ENCODE measurements at regions not wholly inside any gene's neighbourhood (a gene's known extent, or its start where the extent isn't known, plus 50 kb on each side); places are given as distances from the start of the nearest gene placed in this dataset.

DNA sequence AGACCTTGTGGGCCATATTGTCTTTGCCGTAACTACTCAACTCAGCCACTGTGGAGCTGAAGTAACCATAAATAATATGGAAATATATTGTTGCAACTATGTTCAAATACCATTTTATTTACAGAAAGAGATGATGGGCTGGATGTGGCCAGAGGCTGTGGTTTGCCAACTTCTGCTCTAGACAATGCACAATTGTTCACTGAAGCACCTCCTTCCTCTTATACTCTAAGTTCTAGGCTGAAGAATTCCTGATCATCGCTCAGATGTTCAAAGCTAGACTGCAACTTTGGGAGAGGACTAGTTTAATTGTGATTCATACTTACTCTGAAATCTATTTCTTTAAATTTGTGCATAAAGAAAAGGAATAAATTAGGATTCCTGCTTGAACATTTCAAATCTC lies 245.0 kb downstream of the TAF11L14 start:
- TF ChIP-seq, protein P1, sequence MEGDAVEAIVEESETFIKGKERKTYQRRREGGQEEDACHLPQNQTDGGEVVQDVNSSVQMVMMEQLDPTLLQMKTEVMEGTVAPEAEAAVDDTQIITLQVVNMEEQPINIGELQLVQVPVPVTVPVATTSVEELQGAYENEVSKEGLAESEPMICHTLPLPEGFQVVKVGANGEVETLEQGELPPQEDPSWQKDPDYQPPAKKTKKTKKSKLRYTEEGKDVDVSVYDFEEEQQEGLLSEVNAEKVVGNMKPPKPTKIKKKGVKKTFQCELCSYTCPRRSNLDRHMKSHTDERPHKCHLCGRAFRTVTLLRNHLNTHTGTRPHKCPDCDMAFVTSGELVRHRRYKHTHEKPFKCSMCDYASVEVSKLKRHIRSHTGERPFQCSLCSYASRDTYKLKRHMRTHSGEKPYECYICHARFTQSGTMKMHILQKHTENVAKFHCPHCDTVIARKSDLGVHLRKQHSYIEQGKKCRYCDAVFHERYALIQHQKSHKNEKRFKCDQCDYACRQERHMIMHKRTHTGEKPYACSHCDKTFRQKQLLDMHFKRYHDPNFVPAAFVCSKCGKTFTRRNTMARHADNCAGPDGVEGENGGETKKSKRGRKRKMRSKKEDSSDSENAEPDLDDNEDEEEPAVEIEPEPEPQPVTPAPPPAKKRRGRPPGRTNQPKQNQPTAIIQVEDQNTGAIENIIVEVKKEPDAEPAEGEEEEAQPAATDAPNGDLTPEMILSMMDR (IDR thresholded peaks at IDR 0.05): no peak
- intact Hi-C loops (cut with DNase I; ENCODE audit: low total_unique reads): no loop called here
- Histone ChIP-seq H3K4me1 (no peaks in the 10 kb centered on the region), H3K9me3 (no peaks in the 10 kb centered on the region), H3K27me3 (no peaks in the 10 kb centered on the region), H3K27ac (no peak overlapping the region), H3K36me3 (ENCODE audit: low read depth, missing control alignments) (no peaks in the 10 kb centered on the region), H3K4me3 (no peak overlapping the region)
- DNase-seq: no peak
- WGBS, 2 donors: 68 to 87% methylated on average over 2 of the region's 2 CpGs

DNA sequence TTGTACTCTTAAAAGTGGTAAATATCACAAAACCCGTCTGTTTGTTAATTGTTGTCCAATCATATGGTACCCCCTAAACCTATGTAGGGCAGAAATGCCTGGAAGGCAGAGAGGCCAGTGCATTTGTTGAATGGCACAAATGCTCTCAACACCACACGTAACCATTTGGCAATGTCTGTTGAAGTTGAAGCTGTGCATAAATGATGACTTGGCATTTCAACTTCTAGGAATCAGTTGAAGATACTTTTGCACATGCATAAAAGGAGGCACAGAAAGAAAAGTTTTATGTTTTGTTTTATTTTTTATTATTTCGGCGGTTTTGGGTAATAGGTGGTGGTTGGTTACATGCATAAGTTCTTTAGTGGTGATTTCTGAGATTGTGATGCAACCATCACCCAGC lies 246.6 kb downstream of the TAF11L14 start:
- WGBS, 2 donors: 90% methylated on average over 4 of the region's 4 CpGs
- intact Hi-C loops (cut with DNase I; ENCODE audit: low total_unique reads): no loop called here
- Histone ChIP-seq H3K4me1 (no peaks in the 10 kb centered on the region), H3K36me3 (ENCODE audit: low read depth, missing control alignments) (no peaks in the 10 kb centered on the region), H3K27ac (no peak overlapping the region), H3K27me3 (no peaks in the 10 kb centered on the region), H3K4me3 (no peak overlapping the region), H3K9me3 (no peaks in the 10 kb centered on the region)
- TF ChIP-seq, protein P1 (IDR thresholded peaks at IDR 0.05): no peak
- TF ChIP-seq POLR2A (IDR thresholded peaks at IDR 0.05): no peak
- no peak for DNase-seq

DNA sequence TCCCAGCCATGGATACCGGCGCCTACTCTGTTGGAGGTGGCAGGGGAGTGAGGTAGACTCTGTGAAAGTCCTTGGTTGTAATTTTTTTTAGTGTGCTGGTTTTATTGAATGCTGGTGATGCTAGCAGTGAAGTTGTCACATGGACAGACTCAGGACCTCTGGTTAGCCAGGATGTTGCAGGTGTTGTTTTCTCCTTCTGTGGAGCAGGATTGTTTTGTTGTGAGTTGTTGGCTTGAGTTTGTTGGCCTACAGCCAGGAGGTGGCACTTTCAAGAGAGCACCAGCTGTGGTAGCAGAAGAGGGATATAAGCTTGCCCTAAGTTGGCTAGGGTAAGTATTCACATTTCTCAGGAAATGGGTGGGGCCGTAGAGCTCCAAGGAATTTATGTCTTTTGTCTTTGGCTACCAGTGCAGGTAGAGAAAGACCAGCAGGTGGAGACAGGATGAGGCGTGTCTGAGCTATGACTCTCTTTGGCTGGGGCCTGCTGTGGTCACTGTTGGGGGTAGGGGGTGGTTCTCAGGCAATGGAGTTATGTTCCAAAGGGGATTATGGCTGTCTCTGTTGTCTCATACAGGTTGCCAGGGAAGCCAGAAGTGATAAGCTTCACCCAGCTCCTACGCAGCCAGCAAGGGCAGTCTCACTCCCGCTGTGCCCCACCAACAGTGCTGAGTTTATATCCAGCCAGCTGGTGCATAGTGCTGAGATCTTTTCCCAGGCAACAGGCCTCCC lies 248.7 kb downstream of the TAF11L14 start:
- intact Hi-C loops (cut with DNase I; ENCODE audit: low total_unique reads): no loop called here
- H3K9me3 ChIP-seq: no peaks in the 10 kb centered on the region
- H3K27ac ChIP-seq: no peak overlapping the region
- DNase-seq: no peak
- H3K27me3 ChIP-seq: no peaks in the 10 kb centered on the region
- no peaks in the 10 kb centered on the region for H3K4me1 ChIP-seq
- 76 to 87% methylated on average over 6 of the region's 6 CpGs for WGBS, 2 donors
- H3K36me3 ChIP-seq (ENCODE audit: low read depth, missing control alignments): no peaks in the 10 kb centered on the region
- TF ChIP-seq, protein P1 (IDR thresholded peaks at IDR 0.05): no peak
- no peak for TF ChIP-seq POLR2A (IDR thresholded peaks at IDR 0.05)
- no peak overlapping the region for H3K4me3 ChIP-seq

DNA sequence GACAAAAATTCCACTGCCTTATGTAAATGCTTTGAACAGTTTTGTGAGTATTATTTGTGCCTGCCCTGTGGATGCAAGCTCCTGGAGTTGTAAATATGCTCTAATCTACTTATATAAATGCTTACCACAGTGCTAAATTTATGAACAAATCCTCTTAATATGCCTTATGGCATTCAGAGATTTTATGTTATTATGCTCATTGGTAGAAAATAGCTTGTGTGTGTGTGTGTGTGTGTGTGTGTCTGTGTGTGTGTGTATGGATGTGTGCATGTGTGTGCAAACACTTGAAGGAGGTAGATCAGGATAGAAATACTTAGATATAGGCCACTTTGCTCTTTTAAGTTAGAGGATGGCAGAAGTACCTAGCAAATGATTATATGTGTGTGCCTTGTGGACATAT lies 253.9 kb downstream of the TAF11L14 start:
- DNase-seq: no peak
- TF ChIP-seq, protein P1 (IDR thresholded peaks at IDR 0.05): no peak
- TF ChIP-seq POLR2A (IDR thresholded peaks at IDR 0.05): no peak
- Histone ChIP-seq H3K27ac (no peak overlapping the region), H3K36me3 (ENCODE audit: low read depth, missing control alignments) (no peaks in the 10 kb centered on the region), H3K4me3 (no peak overlapping the region), H3K27me3 (no peaks in the 10 kb centered on the region), H3K9me3 (no peaks in the 10 kb centered on the region), H3K4me1 (no peaks in the 10 kb centered on the region)
- intact Hi-C loops (cut with DNase I; ENCODE audit: low total_unique reads): no loop called here

DNA sequence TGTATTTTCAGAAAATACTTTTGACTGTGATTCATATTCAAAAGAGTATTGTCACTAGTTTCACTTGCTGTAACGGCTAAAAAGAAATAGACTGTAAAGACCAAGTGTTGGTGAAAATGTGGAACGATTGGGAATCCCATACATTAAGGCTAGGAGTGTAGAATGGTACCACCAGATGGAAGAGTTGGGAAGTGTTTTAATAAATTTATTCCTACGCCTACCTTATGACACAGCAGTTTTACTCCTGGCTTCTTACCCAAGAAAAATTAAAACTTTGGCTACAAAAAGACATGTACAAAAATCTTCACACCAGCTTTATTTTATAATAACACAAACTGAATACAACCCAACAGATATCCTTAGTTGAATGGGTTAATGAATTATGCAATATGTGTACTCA lies 256.2 kb downstream of the TAF11L14 start:
- WGBS, 2 donors: 83 to 84% methylated on average over 3 of the region's 3 CpGs
- no peaks in the 10 kb centered on the region for H3K36me3 ChIP-seq (ENCODE audit: low read depth, missing control alignments)
- no peak overlapping the region for H3K4me3 ChIP-seq
- DNase-seq: no peak
- H3K9me3 ChIP-seq: no peaks in the 10 kb centered on the region
- TF ChIP-seq POLR2A (IDR thresholded peaks at IDR 0.05): no peak
- TF ChIP-seq, protein P1 (IDR thresholded peaks at IDR 0.05): no peak
- H3K27me3 ChIP-seq: no peaks in the 10 kb centered on the region
- intact Hi-C loops (cut with DNase I; ENCODE audit: low total_unique reads): no loop called here
- H3K27ac ChIP-seq: no peak overlapping the region
- H3K4me1 ChIP-seq: no peaks in the 10 kb centered on the region
